Glomerular endothelial cell (primary cell): ENCODE measurements at regions not wholly inside any gene's neighbourhood (a gene's known extent, or its start where the extent isn't known, plus 50 kb on each side); places are given as distances from the start of the nearest gene placed in this dataset.

Experiments used
- DNase-seq: peaks from one replicate; pipeline ENCODE4 v3.0.0-alpha.2; 2011; ENCODE audit warnings: low read depth, low spot score; ENCODE audit errors: extremely low read depth

DNA sequence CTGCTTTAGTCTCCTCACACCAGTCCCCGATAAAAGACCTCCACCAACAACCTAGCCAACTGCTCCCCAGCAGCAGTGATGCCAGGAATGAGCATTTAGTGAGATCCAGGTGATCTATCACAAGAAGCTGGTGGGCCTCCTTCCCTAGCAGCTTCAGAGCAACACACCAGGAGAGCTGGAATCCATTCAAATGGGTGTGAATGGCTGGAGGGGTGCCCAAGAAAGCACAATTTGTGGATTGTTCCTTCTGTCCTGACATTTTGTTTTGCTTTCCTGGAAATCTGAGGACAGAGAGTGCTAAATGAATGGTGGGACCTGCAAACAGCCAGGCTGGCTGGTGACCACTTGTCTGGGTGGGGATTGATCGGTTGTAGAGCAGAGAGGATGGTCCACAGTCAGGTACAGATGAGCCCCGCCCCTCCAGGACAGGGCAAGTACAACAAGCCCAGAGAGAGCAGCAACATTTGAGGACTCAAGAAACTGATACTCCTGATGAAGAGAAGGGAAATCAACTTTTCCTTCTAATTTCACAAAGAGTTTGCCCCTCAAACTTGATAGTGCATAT, 316.8 kb downstream of the VPS13C start:
- no peak for DNase-seq

DNA sequence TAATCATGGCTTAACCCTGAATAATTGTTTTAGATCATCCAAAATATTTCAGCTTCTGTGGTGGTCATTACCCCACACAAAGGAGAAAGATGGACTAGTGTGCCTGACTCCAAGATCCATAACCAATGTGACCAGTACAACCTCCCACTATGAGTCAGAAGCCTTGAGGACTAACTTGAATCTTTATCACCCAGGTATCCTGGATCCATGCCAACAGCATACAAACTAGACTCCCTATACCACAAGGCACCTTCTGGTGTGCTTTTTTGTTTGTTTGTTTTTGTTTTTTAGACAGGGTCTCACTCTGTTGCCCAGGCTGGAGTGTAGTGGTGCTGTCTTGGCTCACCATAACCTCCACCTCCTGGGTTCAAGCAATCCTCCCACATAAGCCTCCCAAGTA, 317.7 kb downstream of the VPS13C start:
- DNase-seq, result no peak

DNA sequence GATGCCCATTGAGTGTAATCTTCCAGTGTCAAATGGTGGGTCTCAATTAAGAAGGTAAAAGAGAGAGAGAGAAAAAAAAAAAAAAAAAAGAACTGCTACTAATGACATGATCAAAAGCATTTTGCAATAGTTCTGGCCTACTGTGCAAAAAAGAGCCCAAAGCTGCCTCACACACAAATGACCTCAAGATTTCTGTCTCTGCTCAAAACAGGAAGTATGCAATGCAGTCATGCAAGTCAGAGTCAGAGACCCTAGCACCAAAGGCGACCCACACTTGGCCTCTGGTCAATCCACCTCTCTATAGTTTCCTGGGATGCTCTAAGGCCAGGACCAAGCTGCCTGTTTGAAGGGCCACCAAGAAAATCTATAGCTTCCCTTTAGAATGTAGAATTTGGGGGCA, 323.5 kb downstream of the VPS13C start:
- DNase-seq, result no peak

- DNase-seq, result no peak
These were observed 329.1 kb downstream of the VPS13C start for GRCh38 chr15:61731099-61731498.

DNA sequence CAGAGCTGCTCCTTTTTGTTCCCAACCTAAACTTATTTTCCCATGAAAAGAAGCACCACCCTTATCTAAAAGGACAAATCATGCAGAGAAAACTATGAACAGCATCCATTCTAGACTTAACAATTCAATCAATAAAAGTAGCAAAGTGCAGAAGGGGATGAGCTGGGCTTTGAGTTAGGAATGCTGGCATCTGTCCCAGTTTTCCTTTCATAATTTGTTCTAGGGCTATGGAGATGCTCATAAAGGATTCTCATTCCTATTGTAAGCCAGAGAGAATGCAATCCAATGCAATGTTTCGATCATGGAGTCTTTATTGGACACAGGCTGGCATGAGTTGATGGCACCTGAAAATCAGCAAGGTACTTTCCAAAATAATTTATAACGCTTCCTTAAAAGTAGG, 330.6 kb downstream of the VPS13C start:
- no peak for DNase-seq

DNA sequence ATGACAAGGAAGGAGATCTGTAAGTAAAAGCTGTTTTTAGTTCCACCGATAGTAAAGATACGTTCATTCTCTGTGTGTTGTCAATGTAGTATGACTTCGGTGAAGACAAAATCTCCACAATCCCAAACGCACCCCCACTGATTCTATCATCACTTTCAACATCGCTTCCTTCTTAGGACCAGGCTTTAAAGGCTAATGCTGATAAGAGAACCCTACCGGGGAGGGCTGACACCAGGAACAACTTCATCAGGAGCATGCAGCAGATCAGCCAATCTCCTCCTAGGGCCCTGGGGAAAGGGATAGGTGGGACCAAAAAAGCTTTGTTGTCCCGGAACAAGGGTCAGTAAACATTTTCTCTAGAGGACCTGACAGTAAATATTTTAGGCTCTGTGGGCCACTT, 334.1 kb downstream of the VPS13C start:
- DNase-seq, result no peak

- no peak for DNase-seq
These were observed 335.0 kb downstream of the VPS13C start for GRCh38 chr15:61725251-61725650.

DNA sequence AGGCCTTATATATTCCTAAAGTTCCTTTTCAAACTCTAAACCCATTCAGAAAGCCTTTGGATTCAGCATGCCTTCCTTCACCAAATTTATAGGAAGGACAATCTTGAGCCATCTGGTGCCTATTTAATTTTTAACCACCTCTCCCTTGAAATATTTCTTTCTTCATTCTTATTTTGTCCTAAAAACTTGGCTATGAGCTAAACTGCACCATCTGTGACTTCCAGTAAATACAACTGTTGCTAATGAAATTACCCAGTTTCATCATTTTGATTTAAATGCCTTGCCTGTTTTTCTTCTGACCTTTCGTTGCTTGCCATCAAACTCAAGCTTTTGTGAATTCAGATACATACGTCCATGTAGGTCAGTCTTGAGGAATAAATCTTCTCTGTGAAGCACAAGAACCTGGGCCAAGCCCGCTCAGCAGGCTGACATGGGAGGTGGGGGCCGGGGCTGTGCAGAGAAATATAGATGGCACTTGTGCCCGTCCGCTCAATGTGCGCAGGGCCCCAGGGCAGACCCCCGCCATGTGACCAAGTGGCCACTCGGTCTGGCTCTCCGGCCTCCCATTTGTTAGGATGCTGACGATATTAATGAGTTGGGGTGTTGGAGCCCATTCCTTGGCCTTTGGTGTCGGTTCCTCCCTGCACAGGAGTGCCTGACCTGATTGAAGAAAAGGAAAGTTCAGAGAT, 335.9 kb downstream of the VPS13C start:
- DNase-seq, result no peak

GRCh38 chr15:61721418-61721817, 338.8 kb downstream of the VPS13C start:
- DNase-seq, result no peak

DNA sequence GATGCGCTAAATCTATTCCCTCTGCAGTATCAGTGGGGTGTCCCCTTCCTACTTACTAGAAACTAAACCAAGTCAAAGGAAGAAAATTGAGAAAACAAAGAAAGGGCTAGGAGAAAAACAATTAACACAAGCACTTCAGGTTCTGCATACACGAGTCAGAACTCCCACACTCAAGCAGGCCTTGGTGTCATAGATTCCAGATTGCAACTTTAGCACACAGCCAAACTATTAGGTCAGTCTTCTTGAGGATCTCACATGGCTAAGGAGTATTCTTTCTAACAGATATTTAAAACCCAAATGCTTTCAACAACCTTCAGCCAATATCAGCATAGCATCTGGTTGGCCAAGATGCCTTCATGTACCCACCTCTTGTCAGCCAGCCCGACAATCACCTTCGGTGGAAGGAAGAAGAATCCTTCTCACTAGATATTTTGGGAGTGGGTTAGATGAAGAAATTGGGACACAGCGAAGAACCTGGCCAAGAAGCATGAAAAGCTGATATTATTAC, 340.0 kb downstream of the VPS13C start:
- no peak for DNase-seq

GRCh38 chr15:61715082-61715481, 345.2 kb downstream of the VPS13C start:
- no peak for DNase-seq

- no peak for DNase-seq
These were observed 348.0 kb downstream of the VPS13C start for GRCh38 chr15:61712129-61712759.

DNA sequence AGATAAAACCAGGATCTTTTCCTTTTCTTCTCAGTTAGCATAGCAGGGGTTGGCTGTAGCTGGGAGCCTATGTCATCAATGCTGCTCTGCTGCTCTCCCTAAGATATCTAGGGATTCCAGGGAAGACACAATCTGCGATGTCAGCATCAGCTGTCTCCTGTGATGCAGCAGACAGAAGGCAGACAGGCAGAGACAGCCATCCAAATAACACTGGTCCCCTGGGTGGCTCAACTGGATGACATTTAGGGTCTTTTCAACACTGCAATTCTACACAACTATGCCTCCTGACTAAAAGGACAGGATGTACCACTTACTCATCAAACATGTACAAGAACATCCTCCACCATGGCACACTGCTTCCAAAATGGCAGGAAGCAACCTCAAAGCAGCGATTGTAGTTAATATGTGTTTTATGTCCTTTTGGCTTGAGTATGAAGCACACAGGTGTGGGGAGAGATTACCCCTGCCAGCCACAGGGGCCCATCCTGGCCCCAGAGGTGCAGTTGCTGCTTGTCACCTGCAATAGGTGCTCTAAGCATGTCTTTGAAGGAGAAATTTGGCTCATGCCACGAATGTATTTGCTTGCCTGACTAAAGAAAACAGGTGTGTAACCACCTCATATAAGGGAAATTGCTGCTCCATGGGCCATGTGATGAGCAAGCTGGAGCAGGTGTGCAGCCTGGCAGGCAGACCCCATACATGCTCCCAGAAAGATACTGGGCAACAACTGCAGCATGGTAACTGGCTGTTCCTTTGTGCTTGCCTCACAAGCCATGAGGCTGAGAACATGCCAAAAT, 357.8 kb downstream of the VPS13C start:
- DNase-seq, result no peak

- DNase-seq, result no peak
These were observed 358.8 kb downstream of the VPS13C start for GRCh38 chr15:61701455-61701854.

DNA sequence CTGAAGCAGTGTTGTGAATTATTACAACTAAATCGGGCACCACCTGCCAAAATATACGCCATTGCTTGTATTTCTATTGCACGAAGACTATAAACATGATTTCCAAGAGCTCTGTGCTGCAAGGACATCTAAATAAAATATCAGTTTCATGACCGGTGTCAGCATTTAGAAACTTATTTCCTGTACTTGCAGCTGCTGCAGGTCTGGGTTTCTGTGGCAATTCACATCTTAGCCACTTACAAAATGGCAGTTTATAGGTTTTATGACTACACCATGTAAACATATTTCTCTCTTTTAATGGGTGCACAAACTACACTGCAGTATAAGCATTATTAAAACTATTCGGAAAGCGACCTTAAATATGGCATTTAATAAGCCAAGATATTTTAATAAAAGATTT, 359.4 kb downstream of the VPS13C start:
- no peak for DNase-seq

- DNase-seq, result no peak
These were observed 362.5 kb downstream of the VPS13C start for GRCh38 chr15:61697796-61698195.

DNA sequence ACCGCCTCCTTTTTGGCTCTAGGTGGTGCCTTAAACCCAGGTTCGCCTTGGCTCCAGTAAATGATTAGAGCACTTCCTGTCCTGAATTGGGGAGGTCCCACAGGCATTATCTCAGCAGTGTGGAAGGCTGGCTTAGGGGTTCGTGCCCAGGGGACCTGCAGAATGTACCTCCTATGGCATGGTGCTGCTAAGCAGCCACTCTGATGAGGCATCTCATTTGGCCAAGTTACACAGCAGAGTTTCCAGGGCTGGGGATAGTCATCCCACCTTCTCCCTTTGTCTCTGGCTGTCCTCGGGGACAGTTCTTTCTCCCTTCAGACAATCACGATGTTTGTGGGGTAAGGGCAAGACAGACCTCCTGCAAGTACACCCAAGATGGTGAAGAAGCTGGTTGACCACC, 371.2 kb downstream of the VPS13C start:
- no peak for DNase-seq

GRCh38 chr15:61687651-61688050, 372.6 kb downstream of the VPS13C start:
- no peak for DNase-seq

- DNase-seq, result no peak
These were observed 373.1 kb downstream of the VPS13C start for GRCh38 chr15:61687124-61687523.

GRCh38 chr15:61685971-61686370, 374.3 kb downstream of the VPS13C start:
- no peak for DNase-seq

- no peak for DNase-seq
These were observed 374.7 kb downstream of the VPS13C start for GRCh38 chr15:61685534-61685933.
